Ovary (tissue), 3 donors: ENCODE measurements at regions not wholly inside any gene's neighbourhood (a gene's known extent, or its start where the extent isn't known, plus 50 kb on each side); places are given as distances from the start of the nearest gene placed in this dataset.

ENCODE experiments used
- EP300 ChIP-seq: sonication (generic); formaldehyde crosslinking; IDR thresholded peaks from one replicate; pipeline ENCODE4 v1.6.1; 2017; ENCODE audit warnings: antibody characterized with exemption
- POLR2A ChIP-seq: fragments of 450-650 bp; IDR thresholded peaks from one replicate; pipeline ENCODE4 v1.6.1; 2017; ENCODE audit warnings: antibody characterized with exemption, mild to moderate bottlenecking, moderate library complexity
- TF ChIP-seq, protein P1 (sequence below), 3 donors: fragments of 450-650 bp in 2 of 3; fragments of 200-600 bp in 1 of 3; IDR thresholded peaks; one replicate each; pipeline versions ENCODE4 v1.5.1 to v1.8.0; 2016 to 2022; ENCODE audit warnings: antibody characterized with exemption in 3 of 3, mild to moderate bottlenecking in 1 of 3
- donor health status: DM: no; HTN: no; CAD: no.

DNA sequence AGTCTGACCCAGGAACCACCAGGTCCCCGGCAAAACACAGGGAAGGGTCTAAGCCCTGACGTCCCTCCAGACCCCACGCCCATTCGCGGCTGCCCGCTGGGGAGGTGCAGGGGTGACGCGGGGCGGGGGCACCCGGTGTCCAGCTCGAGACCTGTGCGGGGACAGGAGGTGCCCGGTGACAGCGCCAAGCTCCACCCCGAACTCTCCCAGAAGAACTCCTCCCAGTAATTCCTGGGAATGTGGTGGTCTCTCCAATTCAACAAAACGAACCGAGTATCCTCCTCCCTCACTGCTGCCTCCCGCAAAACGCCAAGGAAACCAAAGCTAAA, 164.1 kb upstream of the PDE10A start:
- TF ChIP-seq POLR2A (no peak), EP300 (no peak)
- TF ChIP-seq, protein P1, sequence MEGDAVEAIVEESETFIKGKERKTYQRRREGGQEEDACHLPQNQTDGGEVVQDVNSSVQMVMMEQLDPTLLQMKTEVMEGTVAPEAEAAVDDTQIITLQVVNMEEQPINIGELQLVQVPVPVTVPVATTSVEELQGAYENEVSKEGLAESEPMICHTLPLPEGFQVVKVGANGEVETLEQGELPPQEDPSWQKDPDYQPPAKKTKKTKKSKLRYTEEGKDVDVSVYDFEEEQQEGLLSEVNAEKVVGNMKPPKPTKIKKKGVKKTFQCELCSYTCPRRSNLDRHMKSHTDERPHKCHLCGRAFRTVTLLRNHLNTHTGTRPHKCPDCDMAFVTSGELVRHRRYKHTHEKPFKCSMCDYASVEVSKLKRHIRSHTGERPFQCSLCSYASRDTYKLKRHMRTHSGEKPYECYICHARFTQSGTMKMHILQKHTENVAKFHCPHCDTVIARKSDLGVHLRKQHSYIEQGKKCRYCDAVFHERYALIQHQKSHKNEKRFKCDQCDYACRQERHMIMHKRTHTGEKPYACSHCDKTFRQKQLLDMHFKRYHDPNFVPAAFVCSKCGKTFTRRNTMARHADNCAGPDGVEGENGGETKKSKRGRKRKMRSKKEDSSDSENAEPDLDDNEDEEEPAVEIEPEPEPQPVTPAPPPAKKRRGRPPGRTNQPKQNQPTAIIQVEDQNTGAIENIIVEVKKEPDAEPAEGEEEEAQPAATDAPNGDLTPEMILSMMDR (IDR thresholded peaks at IDR 0.05), result no peak
